ENCODE measurements at regions not wholly inside any gene's neighbourhood (a gene's known extent, or its start where the extent isn't known, plus 50 kb on each side); places are given as distances from the start of the nearest gene placed in this dataset.

DNA sequence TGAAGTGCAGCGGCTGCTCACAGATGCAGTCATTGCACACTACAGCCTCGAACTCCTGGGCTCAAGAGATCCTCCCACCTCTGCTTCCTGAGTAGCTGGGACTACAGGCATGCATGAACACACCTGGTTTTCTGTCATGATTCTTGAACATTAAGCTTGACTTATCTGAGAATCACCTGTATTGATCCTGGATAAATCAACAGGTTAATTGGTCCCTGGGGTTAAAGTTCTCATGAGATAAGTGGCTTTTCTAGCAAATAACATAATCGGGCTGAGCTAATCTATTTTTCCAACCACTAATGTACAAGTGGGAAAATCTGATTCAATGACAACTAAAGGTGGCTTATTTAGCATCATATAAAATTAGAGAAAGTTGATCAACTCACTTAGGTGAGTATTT is 56.0 kb upstream of the LRAT start:
- Histone ChIP-seq H3K9me3 (replicated peaks in 1 of 3) (no peaks in the 10 kb centered on the region), H3K4me3 (no peak overlapping the region), H3K27me3 (no peaks in the 10 kb centered on the region), H3K36me3 (replicated peaks in 1 of 2) (no peaks in the 10 kb centered on the region), H3K4me1 (replicated peaks in 1 of 2) (no peaks in the 10 kb centered on the region), H3K27ac (no peak overlapping the region)
- intact Hi-C loops (cut with DNase I) = no loop called here
- TF ChIP-seq CTCF (IDR thresholded peaks at IDR 0.05) (no peak), POLR2A (IDR thresholded peaks at IDR 0.05) (no peak)
- no peak for DNase-seq
- WGBS, 4 donors = 66 to 76% (median 73%) methylated on average over 3 of the region's 3 CpGs

DNA sequence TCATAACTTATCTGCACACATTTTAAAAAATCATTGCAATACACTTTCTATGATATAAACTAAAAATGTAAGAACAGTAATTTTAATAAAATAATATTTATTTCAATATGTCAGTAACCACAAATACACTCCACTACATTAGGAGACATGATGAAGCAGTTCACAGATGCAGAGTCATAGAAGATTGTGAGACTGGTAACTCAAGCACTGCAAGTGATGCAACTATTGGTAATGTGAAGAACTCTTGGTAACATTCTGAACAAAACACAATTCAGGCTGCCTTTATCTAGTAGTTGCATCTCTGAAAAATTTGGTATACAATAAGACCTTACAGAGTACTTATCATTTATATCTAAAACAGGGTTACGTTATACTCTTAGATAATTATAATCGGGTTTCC is 52.6 kb upstream of the LRAT start:
- 56 to 84% (median 68%) methylated on average over 2 of the region's 2 CpGs for WGBS, 4 donors
- intact Hi-C loops (cut with DNase I) = no loop called here

GRCh38 chr4:154692304-154692818 is 51.4 kb upstream of the LRAT start:
- H3K4me3 ChIP-seq = no peak overlapping the region
- intact Hi-C loops (cut with DNase I) = no loop called here

More for the DNA sequence above, 52.6 kb upstream of the LRAT start:
- no peak overlapping the region for H3K4me3 ChIP-seq
- DNase-seq = no peak
- TF ChIP-seq POLR2A (IDR thresholded peaks at IDR 0.05) (no peak), CTCF (IDR thresholded peaks at IDR 0.05) (no peak)
- H3K9me3 ChIP-seq (replicated peaks in 1 of 3) = no peaks in the 10 kb centered on the region
- H3K27me3 ChIP-seq = no peaks in the 10 kb centered on the region
- no peaks in the 10 kb centered on the region for H3K36me3 ChIP-seq (replicated peaks in 1 of 2)
- no peak overlapping the region for H3K27ac ChIP-seq
- no peaks in the 10 kb centered on the region for H3K4me1 ChIP-seq (replicated peaks in 1 of 2)

More at GRCh38 chr4:154692304-154692818, 51.4 kb upstream of the LRAT start:
- Histone ChIP-seq H3K4me1 (replicated peaks in 1 of 2) (no peaks in the 10 kb centered on the region), H3K27me3 (no peaks in the 10 kb centered on the region), H3K27ac (no peak overlapping the region), H3K36me3 (replicated peaks in 1 of 2) (no peaks in the 10 kb centered on the region), H3K9me3 (replicated peaks in 1 of 3) (no peaks in the 10 kb centered on the region)
- TF ChIP-seq CTCF (IDR thresholded peaks at IDR 0.05) = no peak
- no peak for TF ChIP-seq POLR2A (IDR thresholded peaks at IDR 0.05)
- DNase-seq = no peak
- 73 to 83% (median 81%) methylated on average over 3 of the region's 3 CpGs for WGBS, 4 donors

Measured in adrenal gland (tissue), 9 donors.